Umbilical cord (tissue), 1 donor: ENCODE measurements at regions not wholly inside any gene's neighbourhood (a gene's known extent, or its start where the extent isn't known, plus 50 kb on each side); places are given as distances from the start of the nearest gene placed in this dataset.

Source experiments
- DNase-seq: peaks from one replicate; pipeline ENCODE4 v3.0.0-alpha.2; 2015; ENCODE audit warnings: low spot score

DNA sequence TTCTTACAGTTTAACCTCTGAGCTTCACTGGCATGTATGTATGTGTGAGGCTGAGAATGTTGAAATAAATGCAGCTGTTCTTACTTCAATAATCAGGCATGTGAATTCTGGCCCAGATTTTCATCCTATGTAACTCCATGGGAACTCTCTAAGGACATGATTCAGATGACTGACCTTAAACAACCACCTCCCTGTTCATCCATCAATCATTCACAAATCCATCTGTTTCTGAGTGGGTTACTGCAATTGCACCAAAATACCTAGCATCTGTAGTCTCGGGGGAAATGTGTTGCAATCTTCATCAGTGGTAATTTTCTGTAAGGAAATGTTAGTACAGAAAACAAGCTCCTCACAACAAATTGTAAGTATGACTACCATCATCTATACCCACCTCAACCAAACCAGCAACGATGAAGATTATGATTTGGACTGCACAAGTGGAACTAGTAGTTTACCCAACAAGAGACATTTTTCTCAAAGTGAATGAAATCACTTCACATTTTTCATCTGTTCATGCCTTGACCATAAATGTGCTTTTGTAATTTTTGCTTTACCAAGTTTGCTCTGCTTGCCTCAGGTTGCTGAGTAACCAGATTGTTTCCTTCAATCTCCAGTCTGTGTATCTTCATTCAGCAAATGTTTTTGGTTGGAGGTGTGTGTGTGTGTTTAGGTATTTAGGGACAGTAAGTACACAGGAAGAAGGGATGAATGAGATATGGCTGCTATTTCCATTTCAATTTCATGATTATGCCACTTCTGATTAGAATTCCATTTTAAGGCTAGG is 65.7 kb upstream of the FZD8 start:
- DNase-seq = no peak

- DNase-seq = no peak
Observed at GRCh38 chr10:35706959-35707358, 64.9 kb upstream of the FZD8 start.

GRCh38 chr10:35705671-35706070 is 63.6 kb upstream of the FZD8 start:
- no peak for DNase-seq

- no peak for DNase-seq
Observed at GRCh38 chr10:35705051-35705450, 63.0 kb upstream of the FZD8 start.

DNA sequence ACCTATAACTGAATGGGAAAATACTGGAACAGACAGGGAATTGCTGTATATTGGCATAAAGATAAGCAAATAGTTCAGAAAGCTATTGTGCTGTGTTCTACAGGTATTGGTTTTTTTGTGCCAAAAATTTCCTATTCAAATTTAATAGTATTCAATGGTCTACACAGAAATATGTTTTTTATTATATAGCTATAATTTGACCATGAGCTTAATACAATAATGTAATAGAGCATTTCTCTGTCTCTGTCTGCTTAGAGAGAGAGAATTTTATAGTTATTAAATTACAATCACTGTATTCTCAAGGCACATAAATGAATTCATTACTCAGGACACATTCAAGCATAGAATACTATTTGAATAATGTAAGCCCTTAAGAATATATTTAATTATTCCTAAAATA is 62.3 kb upstream of the FZD8 start:
- no peak for DNase-seq

DNA sequence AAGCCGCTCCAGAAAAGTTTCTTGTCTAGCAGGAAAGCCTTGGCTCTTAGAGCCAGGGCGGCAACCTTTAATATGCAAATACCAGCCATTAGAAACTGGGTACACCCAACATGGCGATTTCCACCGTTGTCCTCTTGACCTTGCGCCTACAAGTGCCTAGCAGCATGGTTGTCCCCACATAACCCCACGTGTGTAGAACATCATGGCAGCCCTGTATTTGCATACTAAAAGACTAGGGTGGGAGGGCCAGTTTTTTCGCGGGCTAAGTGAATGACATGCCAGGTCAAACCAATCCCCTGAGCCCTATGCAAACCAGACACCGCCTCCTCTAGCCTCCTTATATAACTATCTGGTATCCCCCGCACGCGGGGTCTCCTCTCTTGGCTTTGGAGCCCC is 58.4 kb upstream of the FZD8 start:
- no peak for DNase-seq

DNA sequence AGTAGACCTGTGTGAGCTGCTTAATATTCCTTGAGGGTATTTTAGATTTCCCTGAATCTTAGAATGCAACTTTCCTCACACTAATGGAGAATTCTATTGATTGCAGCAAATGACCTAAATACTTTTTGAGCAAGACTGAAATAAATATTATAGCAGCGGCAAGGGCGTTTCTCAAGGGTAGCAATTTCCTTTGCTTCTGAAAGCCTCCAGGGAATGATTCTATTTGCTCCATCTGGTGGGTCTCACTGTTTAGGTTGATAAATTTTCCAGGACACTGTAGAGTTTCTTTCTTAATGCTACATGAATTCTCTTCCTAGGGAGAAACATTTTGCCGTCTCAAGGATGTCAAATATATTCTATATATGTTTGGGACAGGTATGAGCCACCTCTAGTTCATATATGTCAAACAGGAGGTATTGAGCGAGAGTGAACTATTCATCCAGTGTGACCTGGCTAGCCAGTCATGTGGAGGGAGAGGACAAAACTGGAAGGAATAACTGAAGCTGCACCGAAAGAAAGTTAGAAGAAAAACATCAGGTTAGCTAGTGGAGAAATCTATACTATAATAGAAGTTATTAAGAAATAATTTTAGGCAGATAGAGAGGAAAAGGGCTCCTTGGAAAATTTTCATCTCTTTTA is 57.9 kb upstream of the FZD8 start:
- no peak for DNase-seq

DNA sequence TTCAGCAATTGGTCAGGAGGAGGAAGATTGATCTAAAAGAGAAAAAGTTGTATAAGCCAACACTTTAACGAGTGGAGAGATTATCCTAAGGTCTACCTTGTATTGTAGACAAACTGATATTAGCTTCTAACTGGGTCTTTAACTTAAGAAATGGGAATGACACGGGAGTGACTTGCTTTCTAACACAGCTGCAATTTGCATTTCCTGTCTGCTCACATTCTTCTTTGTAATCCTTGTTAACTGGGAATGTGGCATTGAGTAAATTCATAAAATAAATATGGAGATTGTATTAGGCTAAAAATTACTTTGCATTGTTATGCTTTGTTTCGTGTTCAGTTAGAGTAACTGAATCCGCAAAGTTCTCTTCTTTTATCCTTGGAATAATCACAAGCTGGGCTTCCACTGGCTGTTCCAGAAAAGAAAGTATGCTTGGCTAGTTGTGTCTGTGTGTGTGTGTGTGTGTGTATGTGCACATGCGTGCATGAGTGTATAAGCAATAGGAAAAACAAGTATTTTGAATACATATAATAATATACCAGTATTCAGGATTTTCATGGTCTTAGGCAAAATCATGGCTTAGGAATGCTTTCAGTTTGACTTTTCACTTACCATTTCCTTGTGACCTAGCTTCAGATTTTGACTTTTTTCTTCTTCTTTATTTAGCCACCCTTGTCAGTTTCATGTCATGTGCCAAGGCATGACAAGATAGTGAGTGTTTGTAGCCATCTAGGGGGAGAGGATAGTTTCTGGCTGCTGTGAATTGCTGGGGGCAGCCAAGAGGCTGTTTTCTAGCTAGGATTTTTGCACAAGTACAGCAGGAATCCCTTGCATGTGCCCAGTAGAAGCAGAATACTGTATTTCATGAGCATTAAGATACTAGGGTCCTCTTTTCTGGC is 54.5 kb upstream of the FZD8 start:
- no peak for DNase-seq

DNA sequence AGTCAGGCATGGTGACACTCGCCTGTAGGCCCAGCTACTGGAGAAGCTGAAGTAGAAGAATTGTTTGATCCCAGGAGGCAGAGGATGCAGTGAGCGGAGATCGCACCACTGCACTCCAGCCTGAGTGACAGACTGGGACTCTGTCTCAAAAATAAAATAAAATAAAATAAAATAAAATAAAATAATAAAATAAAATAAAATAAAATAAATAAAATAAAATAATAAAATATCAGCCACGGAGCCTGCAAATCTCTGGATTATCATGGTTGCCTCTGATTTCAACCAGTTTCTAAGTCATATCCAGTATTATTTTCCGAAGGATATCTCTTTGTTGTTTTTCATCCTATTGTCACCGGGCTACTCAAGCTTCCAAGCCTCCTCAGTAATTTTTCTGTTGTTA is 51.7 kb upstream of the FZD8 start:
- no peak for DNase-seq
